ENCODE measurements at regions not wholly inside any gene's neighbourhood (a gene's known extent, or its start where the extent isn't known, plus 50 kb on each side); places are given as distances from the start of the nearest gene placed in this dataset.

GRCh38 chr9:85262333-85262732 is 479.4 kb downstream of the AGTPBP1 start:
- no peaks in the 10 kb centered on the region for H3K27me3 ChIP-seq (ENCODE audit: insufficient read depth, poor library complexity, severe bottlenecking)
- no peak for DNase-seq (ENCODE audit: low read depth in 1 of 2, low spot score in 1 of 2)
- no peak overlapping the region for H3K4me3 ChIP-seq (replicated peaks; ENCODE audit: insufficient read depth, low read length)
- TF ChIP-seq SPI1 (IDR thresholded peaks at IDR 0.05; ENCODE audit: borderline replicate concordance, low read depth): peak; percentile 58; the same call in 1 of the 2 replicates
- TF ChIP-seq GABPA (IDR thresholded peaks at IDR 0.05; ENCODE audit: low read depth): no peak
- no peak for TF ChIP-seq POLR2AphosphoS5 (IDR thresholded peaks at IDR 0.05; ENCODE audit: low read depth)
- TF ChIP-seq, protein P1, sequence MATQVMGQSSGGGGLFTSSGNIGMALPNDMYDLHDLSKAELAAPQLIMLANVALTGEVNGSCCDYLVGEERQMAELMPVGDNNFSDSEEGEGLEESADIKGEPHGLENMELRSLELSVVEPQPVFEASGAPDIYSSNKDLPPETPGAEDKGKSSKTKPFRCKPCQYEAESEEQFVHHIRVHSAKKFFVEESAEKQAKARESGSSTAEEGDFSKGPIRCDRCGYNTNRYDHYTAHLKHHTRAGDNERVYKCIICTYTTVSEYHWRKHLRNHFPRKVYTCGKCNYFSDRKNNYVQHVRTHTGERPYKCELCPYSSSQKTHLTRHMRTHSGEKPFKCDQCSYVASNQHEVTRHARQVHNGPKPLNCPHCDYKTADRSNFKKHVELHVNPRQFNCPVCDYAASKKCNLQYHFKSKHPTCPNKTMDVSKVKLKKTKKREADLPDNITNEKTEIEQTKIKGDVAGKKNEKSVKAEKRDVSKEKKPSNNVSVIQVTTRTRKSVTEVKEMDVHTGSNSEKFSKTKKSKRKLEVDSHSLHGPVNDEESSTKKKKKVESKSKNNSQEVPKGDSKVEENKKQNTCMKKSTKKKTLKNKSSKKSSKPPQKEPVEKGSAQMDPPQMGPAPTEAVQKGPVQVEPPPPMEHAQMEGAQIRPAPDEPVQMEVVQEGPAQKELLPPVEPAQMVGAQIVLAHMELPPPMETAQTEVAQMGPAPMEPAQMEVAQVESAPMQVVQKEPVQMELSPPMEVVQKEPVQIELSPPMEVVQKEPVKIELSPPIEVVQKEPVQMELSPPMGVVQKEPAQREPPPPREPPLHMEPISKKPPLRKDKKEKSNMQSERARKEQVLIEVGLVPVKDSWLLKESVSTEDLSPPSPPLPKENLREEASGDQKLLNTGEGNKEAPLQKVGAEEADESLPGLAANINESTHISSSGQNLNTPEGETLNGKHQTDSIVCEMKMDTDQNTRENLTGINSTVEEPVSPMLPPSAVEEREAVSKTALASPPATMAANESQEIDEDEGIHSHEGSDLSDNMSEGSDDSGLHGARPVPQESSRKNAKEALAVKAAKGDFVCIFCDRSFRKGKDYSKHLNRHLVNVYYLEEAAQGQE (IDR thresholded peaks at IDR 0.05; ENCODE audit: insufficient replicate concordance, low read depth): no peak
- TF ChIP-seq, protein P2, sequence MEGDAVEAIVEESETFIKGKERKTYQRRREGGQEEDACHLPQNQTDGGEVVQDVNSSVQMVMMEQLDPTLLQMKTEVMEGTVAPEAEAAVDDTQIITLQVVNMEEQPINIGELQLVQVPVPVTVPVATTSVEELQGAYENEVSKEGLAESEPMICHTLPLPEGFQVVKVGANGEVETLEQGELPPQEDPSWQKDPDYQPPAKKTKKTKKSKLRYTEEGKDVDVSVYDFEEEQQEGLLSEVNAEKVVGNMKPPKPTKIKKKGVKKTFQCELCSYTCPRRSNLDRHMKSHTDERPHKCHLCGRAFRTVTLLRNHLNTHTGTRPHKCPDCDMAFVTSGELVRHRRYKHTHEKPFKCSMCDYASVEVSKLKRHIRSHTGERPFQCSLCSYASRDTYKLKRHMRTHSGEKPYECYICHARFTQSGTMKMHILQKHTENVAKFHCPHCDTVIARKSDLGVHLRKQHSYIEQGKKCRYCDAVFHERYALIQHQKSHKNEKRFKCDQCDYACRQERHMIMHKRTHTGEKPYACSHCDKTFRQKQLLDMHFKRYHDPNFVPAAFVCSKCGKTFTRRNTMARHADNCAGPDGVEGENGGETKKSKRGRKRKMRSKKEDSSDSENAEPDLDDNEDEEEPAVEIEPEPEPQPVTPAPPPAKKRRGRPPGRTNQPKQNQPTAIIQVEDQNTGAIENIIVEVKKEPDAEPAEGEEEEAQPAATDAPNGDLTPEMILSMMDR (IDR thresholded peaks at IDR 0.05; ENCODE audit: insufficient read depth, low read length): no peak
- no peak overlapping the region for H3K27ac ChIP-seq (replicated peaks)

DNA sequence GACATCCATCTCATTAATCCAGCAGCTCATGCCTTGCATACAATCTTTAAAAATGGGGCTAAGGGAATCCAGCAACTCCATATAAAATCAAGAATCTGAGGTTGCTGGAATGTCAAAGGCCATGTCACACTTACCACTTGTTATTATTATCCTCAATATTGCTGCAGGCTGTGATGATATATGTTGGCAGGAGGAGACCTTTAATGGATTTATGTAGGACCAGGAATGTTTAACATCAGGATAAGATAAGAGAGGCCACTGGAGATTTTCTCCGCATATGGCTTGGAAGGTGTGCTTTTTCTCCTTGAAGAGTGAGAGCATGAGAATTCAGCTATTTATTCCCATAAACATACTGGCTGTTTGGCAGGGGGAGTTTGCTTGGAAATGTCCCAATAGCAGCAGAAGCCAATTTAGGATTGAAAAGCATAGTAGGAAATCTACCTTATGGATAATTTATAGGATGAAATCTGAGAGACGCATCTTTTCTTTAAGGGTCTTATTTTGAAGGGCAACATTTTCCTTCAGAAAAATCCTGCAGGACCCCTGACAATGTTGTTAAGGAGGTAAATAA is 481.4 kb downstream of the AGTPBP1 start:
- TF ChIP-seq POLR2AphosphoS5 (IDR thresholded peaks at IDR 0.05; ENCODE audit: low read depth) (no peak), SPI1 (IDR thresholded peaks at IDR 0.05; ENCODE audit: borderline replicate concordance, low read depth) (no peak), GABPA (IDR thresholded peaks at IDR 0.05; ENCODE audit: low read depth) (no peak)
- TF ChIP-seq, protein P2 (IDR thresholded peaks at IDR 0.05; ENCODE audit: insufficient read depth, low read length): no peak
- TF ChIP-seq, protein P1 (IDR thresholded peaks at IDR 0.05; ENCODE audit: insufficient replicate concordance, low read depth): no peak
- DNase-seq (ENCODE audit: low read depth in 1 of 2, low spot score in 1 of 2): no peak
- no peaks in the 10 kb centered on the region for H3K27me3 ChIP-seq (ENCODE audit: insufficient read depth, poor library complexity, severe bottlenecking)
- no peak overlapping the region for H3K27ac ChIP-seq (replicated peaks)
- no peak overlapping the region for H3K4me3 ChIP-seq (replicated peaks; ENCODE audit: insufficient read depth, low read length)

DNA sequence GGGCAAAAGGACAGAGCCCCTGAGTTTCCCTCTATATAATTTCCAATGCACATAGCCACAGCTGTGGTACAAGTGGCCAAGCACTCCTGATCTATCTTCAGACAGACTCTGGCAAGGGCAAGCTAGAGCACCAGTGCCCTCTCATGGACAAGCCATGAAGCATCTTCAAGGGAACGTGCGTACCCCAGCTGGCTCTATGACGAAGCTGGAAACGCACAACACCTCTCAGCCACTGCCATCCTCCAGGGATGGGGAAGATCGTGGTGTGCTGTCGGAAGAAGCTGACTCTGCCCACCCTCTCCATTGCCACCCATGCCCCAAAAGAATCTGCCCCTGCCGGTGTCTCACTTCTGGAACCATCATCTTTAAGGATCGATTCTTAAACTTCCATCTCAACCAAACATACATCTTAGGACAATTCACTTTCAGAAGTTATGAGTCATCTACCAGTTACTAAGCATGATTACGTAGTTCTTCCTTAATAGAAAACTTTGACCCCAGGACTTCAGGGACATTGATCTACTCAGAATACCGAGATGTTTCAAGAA is 482.9 kb downstream of the AGTPBP1 start:
- peak; percentile 13 to 42 for DNase-seq (ENCODE audit: low read depth in 1 of 2, low spot score in 1 of 2)
- Histone ChIP-seq H3K27ac (replicated peaks) (no peak overlapping the region), H3K4me3 (replicated peaks; ENCODE audit: insufficient read depth, low read length) (no peak overlapping the region), H3K27me3 (ENCODE audit: insufficient read depth, poor library complexity, severe bottlenecking) (no peaks in the 10 kb centered on the region)
- TF ChIP-seq SPI1 (IDR thresholded peaks at IDR 0.05; ENCODE audit: borderline replicate concordance, low read depth) (no peak), POLR2AphosphoS5 (IDR thresholded peaks at IDR 0.05; ENCODE audit: low read depth) (no peak)
- TF ChIP-seq, protein P2 (IDR thresholded peaks at IDR 0.05; ENCODE audit: insufficient read depth, low read length): peak; percentile 47

Measured in HL-60 (cell line).